ENCODE measurements at regions not wholly inside any gene's neighbourhood (a gene's known extent, or its start where the extent isn't known, plus 50 kb on each side); places are given as distances from the start of the nearest gene placed in this dataset.

- TF ChIP-seq POLR2AphosphoS5 (IDR thresholded peaks at IDR 0.05; ENCODE audit: low read depth, low read length) (no peak), CTCF (IDR thresholded peaks at IDR 0.05) (no peak), MAX (IDR thresholded peaks at IDR 0.05; ENCODE audit: low read depth) (no peak), EZH2phosphoT487 (IDR thresholded peaks at IDR 0.05; ENCODE audit: borderline replicate concordance, low read depth) (no peak), RCOR1 (IDR thresholded peaks at IDR 0.05; ENCODE audit: low read length) (no peak), RXRA (IDR thresholded peaks at IDR 0.05; ENCODE audit: borderline replicate concordance, low read depth) (no peak), JUND (IDR thresholded peaks at IDR 0.05) (no peak), USF2 (IDR thresholded peaks at IDR 0.05; ENCODE audit: borderline replicate concordance, low read depth, low read length) (no peak), ELF1 (IDR thresholded peaks at IDR 0.05) (no peak), YY1 (IDR thresholded peaks at IDR 0.05; ENCODE audit: low read depth) (no peak), RFX5 (IDR thresholded peaks at IDR 0.05; ENCODE audit: low read length) (no peak)
These were observed 975.9 kb downstream of the STIM2 start for GRCh38 chr4:27836523-27836922.

Measured in SK-N-SH (cell line).